ENCODE measurements at regions not wholly inside any gene's neighbourhood (a gene's known extent, or its start where the extent isn't known, plus 50 kb on each side); places are given as distances from the start of the nearest gene placed in this dataset.
"Not testable (repeated sequence)": the region's sequence is repeated elsewhere in the genome, so short reads cannot be mapped to it uniquely, and the experiment has no call there.

DNA sequence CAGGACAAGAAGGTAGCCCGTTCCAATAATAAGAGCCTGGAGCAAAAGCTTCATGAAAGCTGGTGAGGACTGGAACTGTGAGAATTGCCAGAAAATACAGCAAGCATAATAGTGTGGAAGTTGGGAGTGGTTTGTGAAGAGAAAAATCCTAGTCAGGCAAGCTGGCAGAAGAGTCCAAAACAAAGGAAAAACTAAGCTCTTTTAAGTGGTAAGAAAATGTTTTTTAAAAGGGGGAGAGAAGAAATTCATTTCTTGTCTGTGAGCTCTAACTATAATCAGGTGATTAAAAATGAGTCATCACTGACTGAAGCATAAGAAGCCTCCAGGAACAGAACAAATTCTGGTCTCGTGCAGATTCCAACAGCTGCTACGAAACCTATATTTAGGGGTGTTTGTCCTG, 102.6 kb downstream of the CAAP1 start:
- DNase-seq = no peak

DNA sequence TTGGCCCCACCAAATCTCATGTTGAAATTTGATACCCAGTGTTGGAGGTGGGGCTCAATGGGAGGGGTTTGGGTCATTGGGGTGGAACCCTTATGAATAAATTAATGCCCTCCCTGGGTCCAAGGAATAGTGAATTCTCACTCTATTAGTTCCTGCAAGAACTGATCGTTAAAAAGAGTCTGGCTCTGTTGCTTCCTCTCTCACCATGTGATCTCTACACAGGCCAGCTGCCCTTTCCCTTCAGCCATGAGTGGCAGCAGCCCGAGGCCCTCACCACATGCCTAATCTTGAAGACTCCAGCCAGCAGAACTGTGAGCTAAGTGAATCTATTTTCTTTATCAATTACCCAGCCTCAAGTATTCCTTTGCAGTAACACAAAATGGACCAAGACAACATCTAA, 106.0 kb downstream of the CAAP1 start:
- no peak for DNase-seq

DNA sequence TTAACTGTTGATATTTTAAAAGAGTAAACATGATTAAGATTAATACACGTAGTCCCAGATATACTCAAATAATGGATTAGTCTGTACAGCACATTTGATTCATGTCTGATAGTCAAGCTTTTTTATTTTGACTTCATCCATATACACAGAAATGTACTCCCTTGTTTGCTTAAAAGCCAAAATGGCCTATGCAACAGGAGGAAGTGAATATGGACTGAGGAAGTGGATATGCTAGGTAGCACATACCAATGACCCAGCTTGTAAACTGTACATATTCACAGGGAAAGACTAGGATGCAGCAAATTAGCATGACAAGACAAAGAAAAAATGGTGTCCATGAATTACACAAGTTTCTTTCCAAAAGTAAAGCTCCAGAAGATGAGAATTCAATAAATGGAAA, 109.7 kb downstream of the CAAP1 start:
- DNase-seq = no peak

DNA sequence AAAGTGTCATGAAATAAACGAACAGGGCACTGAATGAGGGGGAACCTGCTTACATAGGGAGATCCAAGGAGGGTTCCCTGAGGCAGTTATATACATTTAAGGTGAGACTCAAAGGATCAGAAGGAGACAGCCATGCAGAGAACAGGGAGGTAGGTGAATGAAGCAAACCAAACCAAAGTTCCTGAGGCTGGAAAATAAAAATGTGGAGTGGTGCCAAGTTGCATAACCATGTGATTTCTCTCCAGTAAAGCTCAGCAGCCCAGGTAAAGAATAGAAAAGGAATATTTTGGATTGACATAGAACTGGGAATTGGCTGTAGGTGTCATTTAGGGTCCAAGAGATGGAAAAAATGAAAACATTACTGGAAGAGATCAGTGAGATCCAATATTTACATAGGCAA, 110.7 kb downstream of the CAAP1 start:
- DNase-seq = no peak

DNA sequence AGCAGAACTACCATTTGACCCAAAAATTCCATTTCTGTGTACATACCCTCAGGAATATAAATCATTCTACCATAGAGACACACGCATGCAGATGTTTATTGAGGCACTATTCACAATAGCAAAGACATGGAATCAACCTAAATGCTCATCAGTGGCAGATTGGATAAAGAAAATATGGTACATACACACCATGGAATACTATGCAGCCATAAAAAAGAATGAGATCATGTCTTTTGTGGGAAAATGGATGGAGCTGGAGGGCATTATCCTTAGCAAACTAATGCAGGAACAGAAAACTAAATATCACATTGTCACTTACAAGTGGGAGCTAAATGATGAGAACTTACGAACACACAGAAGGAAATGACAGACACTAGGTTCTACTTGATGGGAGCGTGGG, 112.3 kb downstream of the CAAP1 start:
- not testable (repeated sequence) for DNase-seq

DNA sequence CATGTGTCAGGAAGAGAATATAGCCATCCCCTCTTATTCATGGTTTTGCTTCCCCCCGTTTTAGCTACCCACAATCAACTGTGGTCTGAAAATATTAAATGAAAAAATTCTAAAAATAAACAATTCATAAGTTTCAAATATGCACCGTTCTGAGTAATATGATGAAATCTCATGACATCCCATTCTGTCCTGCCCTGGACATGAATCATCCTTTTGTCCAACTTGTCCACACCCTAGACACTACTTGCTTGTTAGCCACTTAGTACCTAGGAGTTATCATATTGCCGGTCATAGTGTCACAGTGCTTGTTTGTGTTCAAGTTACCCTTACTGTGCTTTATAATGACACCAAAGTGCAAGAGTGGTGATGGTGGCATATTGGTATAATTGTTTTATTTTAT, 113.5 kb downstream of the CAAP1 start:
- DNase-seq = peak; percentile 20

DNA sequence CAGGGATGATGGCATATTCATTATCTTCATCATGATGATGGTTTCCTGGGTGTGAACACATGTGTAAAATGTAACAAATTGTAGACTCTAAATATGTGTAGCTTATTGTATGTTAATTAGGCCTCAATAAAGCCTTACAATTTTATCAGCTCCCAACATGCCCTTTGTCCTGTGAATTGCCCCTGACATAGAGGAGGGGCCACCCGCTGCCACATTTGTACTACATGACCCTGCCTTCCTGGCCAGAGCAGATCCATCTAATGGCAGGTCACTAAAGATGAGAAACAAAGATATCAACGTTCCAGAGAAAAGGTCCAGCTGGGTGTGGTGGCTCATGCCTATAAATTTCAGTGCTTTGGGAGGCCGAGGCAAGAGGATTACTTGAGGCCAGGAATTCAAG, 117.2 kb downstream of the CAAP1 start:
- no peak for DNase-seq

DNA sequence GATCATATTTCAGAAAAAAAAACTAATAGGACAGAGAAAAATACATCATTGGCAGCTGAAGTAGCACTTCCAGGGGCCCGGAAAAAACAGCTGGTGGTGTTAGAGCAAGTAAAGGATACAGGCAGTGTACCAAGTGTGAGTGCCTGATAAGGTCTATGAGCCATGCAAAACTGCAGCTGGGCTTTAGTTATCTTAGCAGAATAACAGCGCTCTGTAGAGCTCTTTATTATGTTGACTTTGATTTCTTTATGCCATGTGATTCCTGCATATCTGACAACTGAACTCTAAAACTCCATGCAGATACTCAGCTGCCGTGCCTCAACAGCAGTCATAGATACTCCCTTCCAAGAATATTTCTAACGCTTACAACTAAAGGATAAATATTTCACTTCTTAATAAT, 119.5 kb downstream of the CAAP1 start:
- DNase-seq = no peak

DNA sequence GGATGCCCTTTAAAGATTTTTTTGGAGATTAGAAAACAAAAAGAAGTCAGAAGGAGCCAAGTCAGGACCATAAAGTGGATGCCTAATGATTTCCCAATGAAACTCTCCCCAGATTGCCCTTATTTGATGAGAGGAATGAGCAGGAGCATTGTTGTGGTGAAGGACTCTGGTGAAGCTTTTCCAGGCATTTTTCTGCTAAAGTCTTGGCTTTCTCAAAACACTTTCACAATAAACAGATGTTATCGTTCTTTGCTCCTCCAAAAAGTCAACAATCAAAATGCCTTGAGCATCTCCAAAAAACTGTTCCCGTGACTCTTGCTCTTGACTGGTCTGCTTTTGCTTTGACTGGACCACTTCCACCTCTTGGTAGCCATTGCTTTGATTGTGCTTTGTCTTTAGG, 121.8 kb downstream of the CAAP1 start:
- DNase-seq = no peak

DNA sequence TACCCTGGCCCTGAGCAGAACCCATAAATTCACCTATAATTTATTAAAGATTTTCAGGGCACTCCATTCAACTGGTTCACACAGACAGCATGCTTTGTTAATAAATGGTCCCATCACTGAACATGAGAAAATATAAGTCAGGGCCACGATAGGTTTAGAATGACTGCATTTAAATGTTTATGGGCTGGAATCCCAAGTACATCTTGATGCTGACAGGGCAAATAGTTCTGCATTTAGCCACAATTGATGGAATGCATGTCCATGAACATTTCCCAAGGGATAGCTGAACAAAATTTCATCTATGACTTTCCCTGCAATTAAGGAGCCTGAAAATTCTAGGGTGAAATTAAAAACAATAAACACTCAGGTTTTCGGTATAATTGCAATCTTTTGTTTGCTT, 124.5 kb downstream of the CAAP1 start:
- DNase-seq = no peak

DNA sequence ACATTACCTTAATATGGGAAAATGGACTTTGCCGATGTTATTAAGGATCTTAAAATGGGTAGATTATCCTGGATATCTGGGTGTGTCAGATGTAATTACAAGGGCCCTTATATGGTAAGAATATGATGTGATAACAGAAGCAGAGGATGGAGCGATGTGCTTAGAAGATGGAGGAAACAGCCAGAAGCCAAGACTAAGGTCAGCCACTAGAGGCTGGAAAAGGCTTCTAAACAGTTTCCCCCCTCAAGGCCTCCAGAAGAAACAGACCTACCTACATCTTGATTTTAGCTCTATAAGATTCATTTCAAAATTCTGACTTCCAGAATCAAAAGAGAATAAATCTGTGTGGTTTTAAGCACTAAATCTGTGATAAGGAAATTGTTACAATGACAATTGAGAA, 131.9 kb downstream of the CAAP1 start:
- no peak for DNase-seq

DNA sequence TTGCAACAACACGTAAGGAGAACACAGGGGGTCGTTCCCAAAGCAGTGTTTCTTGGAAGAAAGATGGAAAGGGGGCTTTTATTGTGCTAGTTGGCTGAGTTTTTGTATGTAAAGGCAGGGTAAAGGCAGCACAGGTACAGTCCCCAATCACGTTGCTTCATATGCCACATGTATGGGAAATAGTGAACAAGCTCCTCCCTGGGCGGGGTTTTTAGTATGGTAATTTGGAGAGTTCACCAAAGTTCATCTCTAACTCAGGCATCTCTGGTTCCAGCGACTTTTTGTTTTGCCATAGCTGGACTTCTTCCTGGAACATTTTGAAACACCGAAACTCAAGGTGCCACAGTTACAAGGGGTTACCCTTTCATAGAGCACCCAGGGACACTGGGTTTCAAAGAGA, 133.9 kb downstream of the CAAP1 start:
- DNase-seq = no peak

DNA sequence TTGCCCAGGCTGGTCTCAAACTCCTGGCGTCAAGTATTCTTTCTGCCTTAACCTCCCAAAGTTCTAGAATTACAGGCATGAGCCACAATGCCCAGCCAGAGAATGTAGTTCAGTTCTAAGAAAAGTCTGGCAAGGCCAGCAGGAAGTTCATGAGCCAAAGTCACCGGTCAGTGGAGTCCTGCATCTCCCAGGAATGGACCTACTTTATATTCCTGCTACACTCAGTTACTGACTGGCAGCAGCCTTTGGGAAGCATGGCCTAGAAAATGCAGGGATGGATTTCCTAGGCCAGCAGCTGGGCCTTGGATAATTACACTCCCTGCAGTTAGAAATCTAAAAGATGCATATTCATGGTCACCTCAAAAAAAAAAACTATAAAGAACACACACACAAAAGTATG, 135.7 kb downstream of the CAAP1 start:
- DNase-seq = no peak

DNA sequence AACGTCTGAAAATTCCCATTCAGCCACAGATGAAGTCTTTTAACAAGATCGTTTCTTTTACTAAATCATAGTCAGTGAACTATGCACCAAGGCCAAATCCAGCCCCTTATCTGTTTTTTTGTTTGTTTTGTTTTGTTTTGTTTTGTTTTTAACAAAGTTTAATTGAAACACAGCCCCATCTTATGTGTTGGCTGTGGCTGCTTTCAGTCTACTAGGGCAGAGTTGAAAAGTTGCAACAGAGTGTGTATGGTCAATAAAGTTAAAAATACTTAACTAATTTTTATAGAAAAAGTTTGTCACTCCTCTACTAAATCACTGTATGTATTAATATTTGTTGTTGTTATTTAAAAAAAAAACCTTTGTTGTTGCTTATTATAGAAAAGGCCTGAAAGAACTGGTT, 137.1 kb downstream of the CAAP1 start:
- DNase-seq = no peak

DNA sequence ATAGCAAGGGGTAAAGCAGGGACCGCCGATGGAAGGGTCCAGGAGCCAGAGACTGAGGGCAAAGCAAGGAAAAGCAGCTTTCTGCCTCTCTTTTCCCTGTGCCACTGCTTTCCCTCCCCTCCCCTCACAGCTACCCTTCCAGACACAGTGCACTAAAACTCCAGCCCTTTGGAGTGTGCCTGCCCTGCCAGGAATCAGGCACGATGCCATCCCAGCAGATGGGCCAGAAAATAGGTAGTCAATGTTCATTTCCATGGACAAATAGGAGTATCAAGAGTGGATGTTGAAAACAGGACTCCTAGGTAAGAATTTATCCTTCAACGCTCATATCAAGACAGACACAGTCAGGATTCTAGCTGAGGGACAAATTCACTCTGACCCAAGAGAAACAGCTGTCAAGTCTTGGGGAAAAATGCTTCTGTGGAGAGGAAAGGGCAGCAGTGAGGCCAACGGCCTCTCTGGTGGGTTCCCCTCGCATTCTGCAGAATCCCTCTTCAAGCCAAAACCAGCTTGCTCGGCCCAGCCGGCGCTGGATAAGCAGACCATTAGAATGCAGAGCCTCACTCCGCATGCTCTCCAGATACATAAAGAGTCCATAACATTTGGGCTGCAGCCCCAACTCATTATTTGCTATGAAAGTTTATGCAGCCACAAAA, 138.0 kb downstream of the CAAP1 start:
- no peak for DNase-seq

DNA sequence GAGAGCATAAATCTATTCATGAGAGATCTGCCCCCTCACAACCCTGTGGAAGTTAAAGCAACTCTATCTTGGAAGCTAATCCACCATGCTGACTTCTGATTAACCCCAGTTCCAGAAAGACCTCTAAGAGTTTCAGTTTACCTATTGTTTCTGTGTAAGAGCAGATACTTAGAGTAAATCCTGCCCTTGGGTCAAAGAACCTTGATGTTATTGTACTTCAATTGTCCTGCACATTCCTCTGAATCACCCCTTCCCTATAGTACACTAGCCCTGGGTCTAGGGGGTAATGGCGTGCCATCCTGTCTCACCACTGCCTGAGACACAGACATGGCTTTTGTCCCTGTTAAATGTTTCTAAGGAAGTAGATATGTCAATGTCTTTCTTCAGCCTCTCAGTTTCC, 138.6 kb downstream of the CAAP1 start:
- no peak for DNase-seq

DNA sequence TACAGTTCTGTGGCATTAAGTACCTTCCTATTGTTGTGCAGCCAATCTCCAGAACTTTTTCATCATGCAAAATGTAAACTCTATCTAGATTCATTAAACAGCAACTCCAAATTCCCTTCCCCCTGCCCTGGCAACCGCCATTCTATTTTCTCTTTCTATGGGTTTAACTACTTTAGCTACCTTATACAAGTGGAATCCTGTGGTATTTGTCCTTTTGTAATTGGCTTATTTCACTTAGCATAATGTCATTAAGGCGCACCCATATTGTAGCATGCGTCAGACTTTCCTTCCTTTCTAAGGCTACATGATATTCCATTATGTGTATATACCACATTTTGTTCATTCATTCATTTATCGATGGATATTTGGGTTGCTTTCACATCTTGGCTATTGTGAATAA, 142.4 kb downstream of the CAAP1 start:
- no peak for DNase-seq

DNA sequence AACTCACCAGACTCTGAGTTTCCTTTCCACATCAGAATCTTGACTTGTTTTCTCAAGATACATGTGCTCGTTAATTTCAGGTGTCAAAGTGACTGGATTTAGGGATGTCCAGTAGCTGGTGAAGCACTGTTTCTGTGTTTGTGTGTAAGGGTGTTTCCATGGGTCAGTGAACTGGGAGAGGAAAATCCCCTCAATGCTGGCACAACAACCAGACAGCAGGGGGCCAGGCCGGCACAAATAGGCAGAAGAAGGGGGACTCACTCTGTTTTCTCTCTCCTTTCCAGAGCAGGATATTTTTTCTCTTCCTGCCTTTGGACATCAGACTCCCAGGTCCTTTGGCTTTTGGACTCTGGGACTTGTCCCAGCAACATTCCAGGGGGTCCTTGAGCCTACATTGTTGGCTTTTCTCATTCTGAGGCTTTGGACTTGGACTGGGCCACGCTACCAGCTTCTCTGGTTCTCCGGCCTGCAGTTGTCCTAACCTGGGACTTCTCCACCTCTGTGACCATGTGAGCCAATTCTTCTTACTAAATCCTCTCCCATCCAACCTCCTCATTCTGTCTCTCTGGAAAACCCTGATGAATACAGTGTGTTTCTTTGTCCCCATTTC, 144.0 kb downstream of the CAAP1 start:
- no peak for DNase-seq

DNA sequence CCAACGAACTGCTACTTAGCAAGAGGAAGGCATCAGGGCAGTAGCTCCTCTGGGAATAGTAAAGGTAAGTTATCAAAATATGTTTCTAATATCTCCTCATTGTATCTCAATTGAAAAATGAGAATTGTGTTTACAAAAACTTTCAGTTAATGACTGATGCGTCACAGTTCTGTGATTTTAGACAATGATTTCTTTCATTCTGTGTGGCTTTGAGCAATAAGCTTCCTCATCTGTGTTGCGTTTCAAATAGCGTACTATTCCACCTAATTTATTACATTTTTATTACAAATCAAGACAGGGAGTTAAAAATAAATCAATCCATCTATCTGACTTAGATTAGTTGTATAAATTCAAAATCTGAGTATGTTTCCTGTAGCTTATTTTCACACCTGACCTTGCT, 145.0 kb downstream of the CAAP1 start:
- DNase-seq = no peak

DNA sequence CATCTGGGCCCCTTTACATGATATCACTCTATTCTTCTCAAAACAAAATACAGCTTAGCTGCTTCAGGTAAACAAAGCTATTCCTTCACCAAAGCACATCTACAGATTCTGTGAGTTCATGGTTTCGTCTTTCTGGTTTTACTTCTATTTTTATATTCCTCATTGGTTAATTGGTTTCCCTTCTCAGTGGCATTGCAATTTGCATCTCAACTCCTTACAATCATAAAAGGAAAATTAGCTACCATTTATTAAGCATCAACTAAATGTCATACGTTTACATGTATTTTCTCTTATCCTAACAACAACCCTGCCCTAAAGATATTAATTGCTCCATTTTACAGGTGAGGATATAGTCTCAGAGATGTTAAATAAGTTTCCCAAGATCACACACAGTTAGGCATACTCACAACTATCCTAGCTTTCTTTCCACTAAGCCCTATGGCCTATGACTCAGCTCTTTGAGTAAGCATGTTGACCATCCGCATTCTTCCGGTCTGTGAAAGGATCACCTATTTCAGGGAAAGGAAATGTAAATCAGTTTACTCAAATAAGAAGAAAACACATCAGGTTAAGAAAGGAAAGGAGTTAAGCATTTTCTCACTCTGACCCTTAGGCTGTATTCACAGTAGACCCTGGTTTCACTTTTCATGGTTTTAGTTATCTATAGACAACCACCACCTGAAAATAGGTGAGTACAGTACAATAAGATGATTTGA, 146.1 kb downstream of the CAAP1 start:
- peak; percentile 43 for DNase-seq

DNA sequence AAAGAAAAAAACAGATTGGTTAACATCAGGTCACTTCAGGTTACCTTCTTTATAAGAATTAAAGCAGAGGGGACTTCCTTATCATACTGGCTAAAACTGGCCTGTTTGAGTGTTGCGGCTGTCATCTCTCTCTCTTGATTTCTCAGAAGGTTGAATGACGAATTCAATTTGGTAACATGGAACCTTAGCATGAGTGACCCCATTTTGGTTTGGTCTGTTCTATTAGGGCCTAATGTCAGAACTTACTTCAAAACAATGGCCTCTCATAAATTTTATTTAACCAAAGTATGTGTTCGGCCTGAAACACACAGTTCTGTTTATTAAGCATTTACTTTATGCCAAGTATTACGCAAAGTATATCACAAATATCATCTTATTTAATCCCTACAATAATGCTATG, 147.5 kb downstream of the CAAP1 start:
- no peak for DNase-seq

DNA sequence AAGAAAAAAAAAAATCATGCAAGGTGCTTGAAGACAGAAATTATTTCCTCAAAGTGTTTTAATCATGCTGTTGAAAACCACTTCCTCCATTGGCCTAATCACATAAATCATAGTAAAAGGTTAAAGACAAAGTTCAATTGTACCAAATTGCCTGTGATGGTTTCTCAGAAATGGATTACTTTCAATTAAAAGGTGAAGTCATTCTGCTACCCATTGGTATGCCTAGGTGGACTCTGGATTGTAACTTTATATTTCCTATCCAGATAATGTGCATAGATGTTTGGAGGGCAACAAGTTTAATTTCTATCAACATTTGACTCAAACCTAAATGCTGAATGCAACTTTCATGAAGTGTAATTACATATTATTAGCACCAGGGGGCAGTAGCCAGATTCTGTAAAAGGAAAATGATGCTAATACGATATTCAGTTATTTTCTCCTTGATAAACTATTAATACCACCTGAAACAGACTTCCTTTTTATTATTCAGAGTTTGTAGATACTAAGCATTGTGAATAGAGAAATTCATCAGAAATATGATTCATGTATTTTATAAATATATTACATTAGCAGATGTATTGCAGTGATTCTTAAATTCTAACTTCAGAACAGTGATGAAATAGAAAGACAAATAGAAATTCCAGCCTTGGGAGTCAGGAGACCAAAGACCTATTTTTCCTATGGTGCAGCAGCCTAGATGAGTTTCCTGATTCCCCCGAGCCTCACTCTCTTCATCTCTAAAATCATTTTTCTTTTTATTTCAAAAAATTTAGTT, 148.2 kb downstream of the CAAP1 start:
- DNase-seq = peak; percentile 24

DNA sequence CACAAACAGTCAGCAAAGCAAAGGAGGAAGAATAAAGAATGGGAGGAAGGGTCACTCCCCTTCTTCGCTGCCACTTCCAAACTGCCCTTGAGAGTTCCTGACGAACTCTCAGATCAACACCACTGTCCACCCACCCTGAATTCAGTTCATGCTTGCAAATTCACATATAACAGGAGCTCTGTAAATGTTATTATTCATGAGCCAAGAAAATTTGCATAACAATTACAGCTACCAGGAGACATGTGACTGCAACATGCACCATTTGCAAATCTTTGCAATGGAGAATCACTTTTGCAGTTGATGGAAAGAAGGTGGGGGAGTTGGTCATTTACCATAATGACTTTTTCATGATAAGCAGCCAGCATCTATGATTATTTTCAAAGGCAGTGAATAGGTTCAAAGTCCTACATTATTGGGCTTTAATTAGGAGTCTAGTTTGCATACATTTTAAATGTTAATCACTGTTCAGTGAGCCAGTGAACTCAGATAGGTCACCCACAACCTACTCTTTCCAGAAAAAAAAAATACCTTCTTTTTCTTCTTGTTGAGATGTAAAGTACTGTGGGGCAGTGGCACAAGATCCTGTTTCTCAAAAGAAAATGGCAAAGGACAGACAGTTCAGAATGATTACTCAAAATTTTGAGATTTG, 149.7 kb downstream of the CAAP1 start:
- DNase-seq = no peak
